ENCODE measurements at regions not wholly inside any gene's neighbourhood (a gene's known extent, or its start where the extent isn't known, plus 50 kb on each side); places are given as distances from the start of the nearest gene placed in this dataset.

DNA sequence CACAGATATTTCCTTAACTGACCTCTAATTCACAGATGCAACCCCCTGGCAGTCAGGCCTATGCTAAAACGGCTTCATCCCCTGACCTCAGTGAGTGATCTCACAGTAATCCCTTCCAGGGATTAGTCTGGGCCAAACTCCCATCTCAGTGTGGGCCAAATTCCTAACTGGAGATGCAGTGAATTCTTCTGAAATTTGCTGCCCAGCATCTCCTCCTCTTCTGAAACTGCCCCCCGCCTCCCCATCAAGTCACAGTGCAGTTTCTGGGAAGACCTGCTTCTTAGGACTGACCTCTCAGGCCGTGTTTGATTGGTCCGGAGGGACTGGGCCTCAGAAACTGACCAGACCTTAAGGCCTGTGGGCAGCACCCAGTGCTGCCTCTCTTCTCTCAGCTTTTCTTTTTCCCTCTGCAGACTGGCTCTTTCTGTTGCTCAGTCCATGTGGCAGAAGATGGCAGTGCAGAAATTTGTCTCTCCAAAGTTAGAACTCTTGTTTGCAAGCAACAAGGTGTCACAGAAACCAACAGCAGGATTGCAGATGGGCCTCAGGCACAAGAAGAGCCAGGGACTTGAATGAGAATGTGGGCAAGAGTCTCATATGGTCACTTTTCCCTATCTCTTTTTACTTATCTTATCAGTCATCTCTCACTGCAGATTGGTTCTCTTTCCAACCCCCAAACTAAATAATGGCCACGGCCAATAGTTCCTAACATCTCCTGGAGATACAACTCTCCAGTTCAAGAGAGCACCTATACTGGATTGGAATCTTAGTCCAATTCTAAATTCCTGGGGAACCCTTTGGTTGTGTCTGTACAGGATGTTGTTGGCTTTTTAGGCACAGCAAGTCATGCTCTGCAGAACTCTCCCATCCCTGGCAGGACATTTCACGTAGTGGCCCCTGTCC is 95.5 kb upstream of the RALGPS2 start:
- H3K4me1 Mint-ChIP-seq: no peaks in the 10 kb centered on the region
- no peak overlapping the region for H3K4me3 Mint-ChIP-seq
- Histone ChIP-seq H3K9me3 (ENCODE audit: control insufficient read depth in 1 of 2, low read length in 2 of 2) (no peaks in the 10 kb centered on the region), H3K4me1 (ENCODE audit: insufficient read depth, low read length) (no peaks in the 10 kb centered on the region), H3K27ac (ENCODE audit: low read depth, low read length) (no peak overlapping the region), H3K4me3 (ENCODE audit: low read length in 2 of 2) (no peak overlapping the region), H3K36me3 (ENCODE audit: insufficient read depth, low read length) (no peaks in the 10 kb centered on the region), H3K27me3 (ENCODE audit: insufficient read depth, low read length) (no peaks in the 10 kb centered on the region)
- CTCF ChIA-PET (ENCODE audit: partially characterized antibody): interaction anchor here (0.8 kb wide), 1 partner anchor 24 kb away, joined by 5 read pairs; no protein-coding TSS in a partner anchor
- no peaks in the 10 kb centered on the region for H3K36me3 Mint-ChIP-seq
- H3K27me3 Mint-ChIP-seq: peaks cover 0 to 1% of the 10 kb centered on the region in 2 donors
- DNase-seq: no peak
- peaks cover 0 to 2% (median 0%) of the 10 kb centered on the region in 8 donors for H3K9me3 Mint-ChIP-seq
- intact Hi-C loops (cut with micrococcal nuclease): no loop called here
- POLR2A ChIA-PET (ENCODE audit: partially characterized antibody): no interaction called here
- no peak overlapping the region for H3K27ac Mint-ChIP-seq

DNA sequence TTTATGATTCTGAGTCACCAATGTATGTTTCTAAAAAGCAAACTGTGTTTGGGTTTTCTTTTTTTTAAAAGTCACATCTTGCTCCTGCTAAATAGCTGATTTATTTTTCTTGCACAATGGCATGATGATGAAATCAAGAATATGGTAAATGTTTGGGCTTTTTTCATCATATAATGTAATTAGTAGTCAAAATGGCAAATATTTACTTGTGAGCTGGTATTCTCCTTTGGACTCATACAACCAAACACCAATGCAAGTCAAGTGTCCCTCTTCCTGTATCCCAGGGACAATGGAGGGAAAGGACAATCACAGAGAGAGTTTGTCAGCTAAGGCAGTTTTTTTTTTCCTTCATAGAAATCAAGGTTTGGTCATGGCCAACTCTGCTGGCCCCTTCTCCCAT is 94.6 kb upstream of the RALGPS2 start:
- H3K4me1 Mint-ChIP-seq: no peaks in the 10 kb centered on the region
- no peaks in the 10 kb centered on the region for H3K36me3 Mint-ChIP-seq
- H3K36me3 ChIP-seq (ENCODE audit: insufficient read depth, low read length): no peaks in the 10 kb centered on the region
- POLR2A ChIA-PET (ENCODE audit: partially characterized antibody): no interaction called here
- H3K9me3 ChIP-seq (ENCODE audit: control insufficient read depth in 1 of 2, low read length in 2 of 2): no peaks in the 10 kb centered on the region
- H3K4me3 Mint-ChIP-seq: no peak overlapping the region
- H3K27me3 Mint-ChIP-seq: peaks cover 0 to 1% of the 10 kb centered on the region in 2 donors
- DNase-seq: no peak
- intact Hi-C loops (cut with micrococcal nuclease): no loop called here
- no peaks in the 10 kb centered on the region for H3K4me1 ChIP-seq (ENCODE audit: insufficient read depth, low read length)
- H3K27ac ChIP-seq (ENCODE audit: low read depth, low read length): no peak overlapping the region
- no peaks in the 10 kb centered on the region for H3K27me3 ChIP-seq (ENCODE audit: insufficient read depth, low read length)
- H3K27ac Mint-ChIP-seq: no peak overlapping the region
- H3K9me3 Mint-ChIP-seq: no peaks in the 10 kb centered on the region
- no peak overlapping the region for H3K4me3 ChIP-seq (ENCODE audit: low read length in 2 of 2)
- CTCF ChIA-PET (ENCODE audit: partially characterized antibody): no interaction called here

DNA sequence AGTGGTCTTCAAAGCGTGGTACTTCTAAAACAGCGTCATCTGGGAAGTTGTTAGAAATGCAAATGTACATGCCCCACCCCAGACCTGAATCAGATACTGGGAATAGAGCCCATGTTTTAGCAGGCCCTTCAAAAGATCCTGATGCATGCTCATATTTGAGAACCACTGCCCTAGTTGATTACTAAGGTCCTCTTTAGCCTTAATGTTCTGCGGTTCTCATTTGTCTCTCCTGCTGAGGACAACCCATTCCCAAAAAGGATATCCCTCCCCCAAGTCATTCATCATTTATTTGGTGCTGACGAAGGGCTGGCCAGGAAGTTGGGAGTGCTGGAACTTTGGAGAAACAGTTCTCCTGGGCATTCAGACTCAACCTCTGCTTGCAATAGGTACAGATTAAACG is 92.4 kb upstream of the RALGPS2 start:
- no peaks in the 10 kb centered on the region for H3K36me3 ChIP-seq (ENCODE audit: insufficient read depth, low read length)
- H3K4me3 ChIP-seq (ENCODE audit: low read length in 2 of 2): no peak overlapping the region
- POLR2A ChIA-PET (ENCODE audit: partially characterized antibody): no interaction called here
- Mint-ChIP-seq H3K27ac (no peak overlapping the region), H3K4me1 (no peaks in the 10 kb centered on the region), H3K9me3 (no peaks in the 10 kb centered on the region), H3K4me3 (no peak overlapping the region), H3K36me3 (no peaks in the 10 kb centered on the region), H3K27me3 (peaks cover 0 to 4% of the 10 kb centered on the region in 2 donors)
- CTCF ChIA-PET (ENCODE audit: partially characterized antibody): no interaction called here
- H3K9me3 ChIP-seq (ENCODE audit: control insufficient read depth in 1 of 2, low read length in 2 of 2): no peaks in the 10 kb centered on the region
- H3K27me3 ChIP-seq (ENCODE audit: insufficient read depth, low read length): no peaks in the 10 kb centered on the region
- H3K4me1 ChIP-seq (ENCODE audit: insufficient read depth, low read length): no peaks in the 10 kb centered on the region
- H3K27ac ChIP-seq (ENCODE audit: low read depth, low read length): no peak overlapping the region
- intact Hi-C loops (cut with micrococcal nuclease): no loop called here
- DNase-seq: no peak

DNA sequence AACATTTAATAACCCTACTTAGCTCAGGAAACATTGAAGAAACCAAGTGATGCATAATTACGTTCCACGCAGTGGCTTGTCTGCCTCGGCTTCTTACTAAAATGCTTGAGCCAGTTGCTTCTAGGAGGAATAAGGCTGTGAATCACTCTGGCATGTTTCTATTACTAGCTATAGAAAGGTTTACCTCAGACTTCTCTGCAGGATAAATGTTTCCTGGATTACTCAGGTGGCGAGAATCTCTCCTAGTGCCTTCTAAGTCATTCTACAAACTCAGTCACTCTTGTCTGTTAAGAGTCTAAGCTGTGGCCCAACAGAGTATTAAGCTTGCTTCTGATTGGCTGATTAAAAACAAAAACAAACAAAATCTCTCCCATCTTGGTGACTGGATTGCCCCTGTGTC is 92.0 kb upstream of the RALGPS2 start:
- Histone ChIP-seq H3K27me3 (ENCODE audit: insufficient read depth, low read length) (no peaks in the 10 kb centered on the region), H3K36me3 (ENCODE audit: insufficient read depth, low read length) (no peaks in the 10 kb centered on the region), H3K4me3 (ENCODE audit: low read length in 2 of 2) (no peak overlapping the region), H3K4me1 (ENCODE audit: insufficient read depth, low read length) (no peaks in the 10 kb centered on the region), H3K9me3 (ENCODE audit: control insufficient read depth in 1 of 2, low read length in 2 of 2) (no peaks in the 10 kb centered on the region), H3K27ac (ENCODE audit: low read depth, low read length) (no peak overlapping the region)
- Mint-ChIP-seq H3K27me3 (peaks cover 0 to 4% of the 10 kb centered on the region in 2 donors), H3K36me3 (no peaks in the 10 kb centered on the region), H3K4me3 (no peak overlapping the region), H3K4me1 (no peaks in the 10 kb centered on the region), H3K9me3 (no peaks in the 10 kb centered on the region), H3K27ac (no peak overlapping the region)
- ChIA-PET POLR2A (ENCODE audit: partially characterized antibody) (no interaction called here), CTCF (ENCODE audit: partially characterized antibody) (no interaction called here)
- intact Hi-C loops (cut with micrococcal nuclease): no loop called here
- DNase-seq: no peak

DNA sequence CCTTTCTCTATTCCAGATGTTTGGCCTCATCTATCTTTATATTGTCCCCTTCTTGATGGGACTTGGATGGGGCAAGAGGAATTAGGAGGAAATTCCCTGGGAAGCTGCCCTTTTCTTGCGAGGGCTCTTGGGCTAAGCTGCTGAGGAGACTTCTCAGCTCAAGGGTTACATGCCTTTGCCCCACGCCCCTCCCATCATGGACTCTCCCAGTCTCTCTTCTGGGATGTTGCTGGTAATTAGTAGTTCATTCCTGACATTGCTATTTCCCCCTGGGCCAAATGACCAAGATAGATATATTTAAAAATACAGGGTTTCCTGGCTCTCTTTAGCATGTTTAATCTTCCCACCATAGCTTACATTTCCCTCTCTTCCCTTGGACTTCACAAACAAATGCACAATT is 90.6 kb upstream of the RALGPS2 start:
- H3K36me3 ChIP-seq (ENCODE audit: insufficient read depth, low read length): no peaks in the 10 kb centered on the region
- ChIA-PET POLR2A (ENCODE audit: partially characterized antibody) (no interaction called here), CTCF (ENCODE audit: partially characterized antibody) (no interaction called here)
- no peak for DNase-seq
- H3K27me3 ChIP-seq (ENCODE audit: insufficient read depth, low read length): no peaks in the 10 kb centered on the region
- H3K27ac Mint-ChIP-seq: no peak overlapping the region
- no peaks in the 10 kb centered on the region for H3K9me3 ChIP-seq (ENCODE audit: control insufficient read depth in 1 of 2, low read length in 2 of 2)
- H3K27ac ChIP-seq (ENCODE audit: low read depth, low read length): no peak overlapping the region
- H3K4me1 Mint-ChIP-seq: no peaks in the 10 kb centered on the region
- H3K27me3 Mint-ChIP-seq: peaks cover 0 to 4% of the 10 kb centered on the region in 2 donors
- H3K4me3 ChIP-seq (ENCODE audit: low read length in 2 of 2): no peak overlapping the region
- H3K9me3 Mint-ChIP-seq: no peaks in the 10 kb centered on the region
- no peak overlapping the region for H3K4me3 Mint-ChIP-seq
- intact Hi-C loops (cut with micrococcal nuclease): no loop called here
- no peaks in the 10 kb centered on the region for H3K36me3 Mint-ChIP-seq
- H3K4me1 ChIP-seq (ENCODE audit: insufficient read depth, low read length): no peaks in the 10 kb centered on the region

DNA sequence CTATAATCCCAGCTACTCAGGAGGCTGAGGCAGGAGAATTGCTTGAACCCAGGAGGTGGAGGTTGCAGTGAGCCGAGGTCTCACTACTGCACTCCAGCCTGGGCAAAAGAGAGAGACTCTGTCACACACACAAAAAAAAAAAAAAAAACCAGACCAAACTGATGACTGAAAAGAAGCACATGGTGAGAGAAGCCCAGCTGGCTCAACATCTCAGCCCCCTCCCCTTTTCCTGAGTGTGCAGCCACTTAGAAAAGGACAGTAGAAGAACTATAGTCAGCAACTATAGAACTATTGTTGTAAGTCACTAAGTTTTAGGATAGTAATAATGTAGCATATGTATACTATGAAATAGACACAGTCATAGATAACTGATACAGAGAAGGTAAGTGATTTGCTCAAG is 87.2 kb upstream of the RALGPS2 start:
- Mint-ChIP-seq H3K4me1 (no peaks in the 10 kb centered on the region), H3K4me3 (no peak overlapping the region), H3K36me3 (no peaks in the 10 kb centered on the region), H3K27me3 (peaks cover 3 to 4% of the 10 kb centered on the region in 2 donors), H3K9me3 (no peaks in the 10 kb centered on the region), H3K27ac (no peak overlapping the region)
- no peaks in the 10 kb centered on the region for H3K4me1 ChIP-seq (ENCODE audit: insufficient read depth, low read length)
- POLR2A ChIA-PET (ENCODE audit: partially characterized antibody): no interaction called here
- no peak for DNase-seq
- CTCF ChIA-PET (ENCODE audit: partially characterized antibody): interaction anchor here (0.7 kb wide), 1 partner anchor 83 kb away, joined by 4 read pairs; no protein-coding TSS in a partner anchor
- H3K36me3 ChIP-seq (ENCODE audit: insufficient read depth, low read length): no peaks in the 10 kb centered on the region
- no peaks in the 10 kb centered on the region for H3K9me3 ChIP-seq (ENCODE audit: control insufficient read depth in 1 of 2, low read length in 2 of 2)
- no peaks in the 10 kb centered on the region for H3K27me3 ChIP-seq (ENCODE audit: insufficient read depth, low read length)
- H3K27ac ChIP-seq (ENCODE audit: low read depth, low read length): no peak overlapping the region
- intact Hi-C loops (cut with micrococcal nuclease): no loop called here
- no peak overlapping the region for H3K4me3 ChIP-seq (ENCODE audit: low read length in 2 of 2)

DNA sequence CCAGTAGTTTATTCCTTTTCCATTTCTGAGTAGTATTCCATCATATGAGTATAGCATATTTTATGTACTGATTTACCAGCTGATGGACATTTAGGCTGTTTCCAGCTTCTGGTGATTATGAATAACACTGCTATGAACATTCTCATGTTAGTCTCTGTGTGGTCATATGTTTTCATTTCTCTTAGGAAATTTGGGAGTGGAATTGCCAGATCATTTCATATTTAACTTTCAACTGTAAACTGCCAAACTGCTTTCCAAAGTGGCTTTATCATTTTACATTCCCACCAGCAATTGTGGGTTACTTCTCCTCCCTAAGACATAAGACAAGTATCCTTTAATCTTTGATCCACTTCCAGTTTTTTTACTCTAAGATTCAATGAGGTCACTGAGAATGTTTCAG is 85.7 kb upstream of the RALGPS2 start:
- intact Hi-C loops (cut with micrococcal nuclease): no loop called here
- Mint-ChIP-seq H3K9me3 (no peaks in the 10 kb centered on the region), H3K27ac (no peak overlapping the region), H3K4me3 (no peak overlapping the region), H3K27me3 (peaks cover 3 to 4% of the 10 kb centered on the region in 2 donors), H3K36me3 (no peaks in the 10 kb centered on the region), H3K4me1 (no peaks in the 10 kb centered on the region)
- no peaks in the 10 kb centered on the region for H3K9me3 ChIP-seq (ENCODE audit: control insufficient read depth in 1 of 2, low read length in 2 of 2)
- DNase-seq: no peak
- H3K27me3 ChIP-seq (ENCODE audit: insufficient read depth, low read length): no peaks in the 10 kb centered on the region
- ChIA-PET CTCF (ENCODE audit: partially characterized antibody) (no interaction called here), POLR2A (ENCODE audit: partially characterized antibody) (no interaction called here)
- no peaks in the 10 kb centered on the region for H3K36me3 ChIP-seq (ENCODE audit: insufficient read depth, low read length)
- H3K27ac ChIP-seq (ENCODE audit: low read depth, low read length): no peak overlapping the region
- no peak overlapping the region for H3K4me3 ChIP-seq (ENCODE audit: low read length in 2 of 2)
- H3K4me1 ChIP-seq (ENCODE audit: insufficient read depth, low read length): no peaks in the 10 kb centered on the region

Data from CD4-positive, alpha-beta memory T cell (primary cell).